Osteoblast (primary cell): ENCODE measurements at regions not wholly inside any gene's neighbourhood (a gene's known extent, or its start where the extent isn't known, plus 50 kb on each side); places are given as distances from the start of the nearest gene placed in this dataset.

Experiments
- DNase-seq: peaks from one replicate; pipeline ENCODE4 v3.0.0; 2011; ENCODE audit warnings: low spot score, mixed read lengths; ENCODE audit not compliant: insufficient read length; ENCODE audit errors: missing footprints
- H2AFZ ChIP-seq: 2 replicates; pipeline ENCODE4 v1.6.0; 2011; ENCODE audit warnings: mild to moderate bottlenecking, low read length
- H3K27ac ChIP-seq: 2 replicates; pipeline ENCODE4 v1.5.1; 2011; ENCODE audit warnings: mild to moderate bottlenecking, low read depth, low read length, moderate library complexity
- H3K27me3 ChIP-seq: 2 replicates; pipeline ENCODE4 v1.6.0; 2012; ENCODE audit warnings: mild to moderate bottlenecking, control low read depth, inconsistent platforms, low read length, moderate library complexity; ENCODE audit not compliant: insufficient read depth
- H3K36me3 ChIP-seq: 2 replicates; pipeline ENCODE4 v1.5.1; 2011; ENCODE audit warnings: mild to moderate bottlenecking, low read length, control low read depth, moderate library complexity; ENCODE audit not compliant: insufficient read depth
- H3K4me1 ChIP-seq: 2 replicates; pipeline ENCODE4 v1.5.1; 2011; ENCODE audit warnings: mild to moderate bottlenecking, low read length, control low read depth, moderate library complexity; ENCODE audit not compliant: insufficient read depth
- H3K4me2 ChIP-seq: 2 replicates; pipeline ENCODE4 v1.6.0; 2011; ENCODE audit warnings: mild to moderate bottlenecking, low read length; ENCODE audit not compliant: insufficient read depth
- H3K4me3 ChIP-seq: fragments of 200-600 bp; sonication (generic); 3 replicates; pipeline ENCODE4 v1.5.1; 2012; ENCODE audit warnings: mild to moderate bottlenecking, low read length, inconsistent platforms; ENCODE audit not compliant: insufficient read depth
- H3K79me2 ChIP-seq: 2 replicates; pipeline ENCODE4 v1.6.0; 2012; ENCODE audit warnings: mild to moderate bottlenecking, low read length, control low read depth, inconsistent platforms; ENCODE audit not compliant: insufficient read depth
- H3K9me3 ChIP-seq: 2 replicates; pipeline ENCODE4 v1.5.1; 2011; ENCODE audit warnings: low read depth, low read length, control low read depth
- H4K20me1 ChIP-seq: 2 replicates; pipeline ENCODE4 v1.6.0; 2012; ENCODE audit warnings: mild to moderate bottlenecking, low read length, control low read depth; ENCODE audit not compliant: insufficient read depth
- CTCF ChIP-seq: IDR thresholded peaks from 2 replicates; pipeline ENCODE4 v1.5.1; 2011; ENCODE audit warnings: mild to moderate bottlenecking, low read depth, low read length, moderate library complexity; ENCODE audit errors: extremely low read depth

- Histone ChIP-seq H3K4me3 (no peak overlapping the region), H3K79me2 (no peaks in the 10 kb centered on the region), H3K27me3 (no peaks in the 10 kb centered on the region), H3K36me3 (no peaks in the 10 kb centered on the region), H4K20me1 (no peaks in the 10 kb centered on the region), H3K4me2 (no peak overlapping the region), H2AFZ (no peak overlapping the region), H3K4me1 (no peaks in the 10 kb centered on the region), H3K27ac (no peak overlapping the region), H3K9me3 (no peaks in the 10 kb centered on the region)
- TF ChIP-seq CTCF, result no peak
- no peak for DNase-seq
Observed at GRCh38 chr12:105858981-105859710, 279.6 kb downstream of the NUAK1 start.

GRCh38 chr12:105860561-105861207, 278.1 kb downstream of the NUAK1 start:
- H3K27ac ChIP-seq, result no peak overlapping the region
- DNase-seq, result no peak
- no peaks in the 10 kb centered on the region for H4K20me1 ChIP-seq
- H3K4me1 ChIP-seq, result no peaks in the 10 kb centered on the region
- no peak overlapping the region for H3K4me2 ChIP-seq
- H2AFZ ChIP-seq, result no peak overlapping the region
- H3K4me3 ChIP-seq, result no peak overlapping the region
- H3K9me3 ChIP-seq, result no peaks in the 10 kb centered on the region
- H3K79me2 ChIP-seq, result no peaks in the 10 kb centered on the region
- H3K27me3 ChIP-seq, result no peaks in the 10 kb centered on the region
- TF ChIP-seq CTCF, result no peak
- H3K36me3 ChIP-seq, result no peaks in the 10 kb centered on the region

GRCh38 chr12:105861227-105861626, 277.5 kb downstream of the NUAK1 start:
- Histone ChIP-seq H4K20me1 (no peaks in the 10 kb centered on the region), H3K9me3 (no peaks in the 10 kb centered on the region), H3K27ac (no peak overlapping the region), H3K36me3 (no peaks in the 10 kb centered on the region), H2AFZ (no peak overlapping the region), H3K79me2 (no peaks in the 10 kb centered on the region), H3K4me2 (no peak overlapping the region), H3K4me1 (no peaks in the 10 kb centered on the region), H3K27me3 (no peaks in the 10 kb centered on the region), H3K4me3 (no peak overlapping the region)
- DNase-seq, result peak; percentile 18
- TF ChIP-seq CTCF, result no peak

- H3K27ac ChIP-seq, result no peak overlapping the region
- no peak overlapping the region for H3K4me2 ChIP-seq
- no peaks in the 10 kb centered on the region for H3K79me2 ChIP-seq
- no peaks in the 10 kb centered on the region for H3K27me3 ChIP-seq
- no peaks in the 10 kb centered on the region for H4K20me1 ChIP-seq
- H3K9me3 ChIP-seq, result no peaks in the 10 kb centered on the region
- no peak for DNase-seq
- H3K4me3 ChIP-seq, result no peak overlapping the region
- no peak overlapping the region for H2AFZ ChIP-seq
- no peaks in the 10 kb centered on the region for H3K4me1 ChIP-seq
- H3K36me3 ChIP-seq, result no peaks in the 10 kb centered on the region
- no peak for TF ChIP-seq CTCF
Observed at GRCh38 chr12:105862163-105862821, 276.5 kb downstream of the NUAK1 start.
